ENCODE measurements at regions not wholly inside any gene's neighbourhood (a gene's known extent, or its start where the extent isn't known, plus 50 kb on each side); places are given as distances from the start of the nearest gene placed in this dataset.
"Not testable (repeated sequence)": the region's sequence is repeated elsewhere in the genome, so short reads cannot be mapped to it uniquely, and the experiment has no call there.

- no peaks in the 10 kb centered on the region for H3K9me3 ChIP-seq (ENCODE audit: control insufficient read depth, low read length)
- no peaks in the 10 kb centered on the region for H3K27me3 ChIP-seq (ENCODE audit: control insufficient read depth, insufficient read depth, low read length)
- H3K9ac ChIP-seq (ENCODE audit: low read length) = no peak overlapping the region
- H3K4me3 ChIP-seq (ENCODE audit: low read length) = no peak overlapping the region
- H3K36me3 ChIP-seq (ENCODE audit: control insufficient read depth, insufficient read depth, low read length) = no peaks in the 10 kb centered on the region
- no peaks in the 10 kb centered on the region for H3K4me1 ChIP-seq (ENCODE audit: control insufficient read depth, insufficient read depth, low read length)
Observed at GRCh38 chr2:176936410-176936809, 276.2 kb upstream of the HNRNPA3 start.

- no peak overlapping the region for H3K4me3 ChIP-seq (ENCODE audit: low read length)
- H3K36me3 ChIP-seq (ENCODE audit: control insufficient read depth, insufficient read depth, low read length) = no peaks in the 10 kb centered on the region
- no peaks in the 10 kb centered on the region for H3K27me3 ChIP-seq (ENCODE audit: control insufficient read depth, insufficient read depth, low read length)
- no peak overlapping the region for H3K9ac ChIP-seq (ENCODE audit: low read length)
- no peaks in the 10 kb centered on the region for H3K9me3 ChIP-seq (ENCODE audit: control insufficient read depth, low read length)
- no peaks in the 10 kb centered on the region for H3K4me1 ChIP-seq (ENCODE audit: control insufficient read depth, insufficient read depth, low read length)
Observed at GRCh38 chr2:176944998-176945397, 267.6 kb upstream of the HNRNPA3 start.

GRCh38 chr2:176947754-176948153 is 264.8 kb upstream of the HNRNPA3 start:
- Histone ChIP-seq H3K4me3 (ENCODE audit: low read length) (no peak overlapping the region), H3K27me3 (ENCODE audit: control insufficient read depth, insufficient read depth, low read length) (no peaks in the 10 kb centered on the region), H3K4me1 (ENCODE audit: control insufficient read depth, insufficient read depth, low read length) (no peaks in the 10 kb centered on the region), H3K36me3 (ENCODE audit: control insufficient read depth, insufficient read depth, low read length) (no peaks in the 10 kb centered on the region), H3K9ac (ENCODE audit: low read length) (no peak overlapping the region), H3K9me3 (ENCODE audit: control insufficient read depth, low read length) (no peaks in the 10 kb centered on the region)

DNA sequence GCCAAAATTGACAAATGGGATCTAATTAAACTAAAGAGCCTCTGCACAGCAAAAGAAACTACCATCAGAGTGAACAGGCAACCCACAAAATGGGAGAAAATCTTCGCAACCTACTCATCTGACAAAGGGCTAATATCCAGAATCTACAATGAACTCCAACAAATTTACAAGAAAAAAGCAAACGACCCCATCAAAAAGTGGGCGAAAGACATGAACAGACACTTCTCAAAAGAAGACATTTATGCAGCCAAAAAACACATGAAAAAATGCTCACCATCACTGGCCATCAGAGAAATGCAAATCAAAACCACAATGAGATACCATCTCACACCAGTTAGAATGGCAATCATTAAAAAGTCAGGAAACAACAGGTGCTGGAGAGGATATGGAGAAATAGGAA is 261.4 kb upstream of the HNRNPA3 start:
- not testable (repeated sequence) for H3K4me3 ChIP-seq (ENCODE audit: low read length); H3K4me1 ChIP-seq (ENCODE audit: control insufficient read depth, insufficient read depth, low read length); H3K9ac ChIP-seq (ENCODE audit: low read length); H3K27me3 ChIP-seq (ENCODE audit: control insufficient read depth, insufficient read depth, low read length); H3K36me3 ChIP-seq (ENCODE audit: control insufficient read depth, insufficient read depth, low read length); H3K9me3 ChIP-seq (ENCODE audit: control insufficient read depth, low read length)

- H3K9me3 ChIP-seq (ENCODE audit: control insufficient read depth, low read length) = no peaks in the 10 kb centered on the region
- H3K4me1 ChIP-seq (ENCODE audit: control insufficient read depth, insufficient read depth, low read length) = no peaks in the 10 kb centered on the region
- H3K27me3 ChIP-seq (ENCODE audit: control insufficient read depth, insufficient read depth, low read length) = no peaks in the 10 kb centered on the region
- H3K9ac ChIP-seq (ENCODE audit: low read length) = no peak overlapping the region
- H3K4me3 ChIP-seq (ENCODE audit: low read length) = no peak overlapping the region
- H3K36me3 ChIP-seq (ENCODE audit: control insufficient read depth, insufficient read depth, low read length) = no peaks in the 10 kb centered on the region
Observed at GRCh38 chr2:176956791-176957190, 255.8 kb upstream of the HNRNPA3 start.

DNA sequence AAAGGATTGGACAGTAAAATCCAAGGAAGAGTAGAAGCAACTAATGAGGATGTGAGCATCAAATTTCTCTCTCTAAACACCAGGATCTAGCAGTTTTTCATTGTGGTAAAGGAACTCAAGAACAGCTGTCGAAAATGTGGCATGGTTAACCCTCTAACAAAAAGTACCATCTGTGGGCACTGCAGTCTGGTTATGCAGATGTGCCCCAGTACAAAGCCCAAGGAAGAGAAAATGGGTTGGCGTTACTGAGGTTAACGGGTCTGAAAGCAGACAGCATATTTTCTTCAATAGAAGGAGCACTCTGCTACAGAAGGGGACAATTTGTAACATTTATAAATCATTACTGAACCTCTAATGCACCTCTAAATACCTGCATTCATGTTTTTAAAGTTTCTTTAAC is 253.0 kb upstream of the HNRNPA3 start:
- Histone ChIP-seq H3K9me3 (ENCODE audit: control insufficient read depth, low read length) (no peaks in the 10 kb centered on the region), H3K9ac (ENCODE audit: low read length) (no peak overlapping the region), H3K4me3 (ENCODE audit: low read length) (no peak overlapping the region), H3K36me3 (ENCODE audit: control insufficient read depth, insufficient read depth, low read length) (no peaks in the 10 kb centered on the region), H3K4me1 (ENCODE audit: control insufficient read depth, insufficient read depth, low read length) (no peaks in the 10 kb centered on the region), H3K27me3 (ENCODE audit: control insufficient read depth, insufficient read depth, low read length) (no peaks in the 10 kb centered on the region)

- Histone ChIP-seq H3K36me3 (ENCODE audit: control insufficient read depth, insufficient read depth, low read length) (no peaks in the 10 kb centered on the region), H3K27me3 (ENCODE audit: control insufficient read depth, insufficient read depth, low read length) (no peaks in the 10 kb centered on the region), H3K4me1 (ENCODE audit: control insufficient read depth, insufficient read depth, low read length) (no peaks in the 10 kb centered on the region), H3K4me3 (ENCODE audit: low read length) (no peak overlapping the region), H3K9me3 (ENCODE audit: control insufficient read depth, low read length) (no peaks in the 10 kb centered on the region), H3K9ac (ENCODE audit: low read length) (no peak overlapping the region)
Observed at GRCh38 chr2:176960061-176960460, 252.5 kb upstream of the HNRNPA3 start.

- no peak overlapping the region for H3K4me3 ChIP-seq (ENCODE audit: low read length)
- H3K9me3 ChIP-seq (ENCODE audit: control insufficient read depth, low read length) = no peaks in the 10 kb centered on the region
- H3K27me3 ChIP-seq (ENCODE audit: control insufficient read depth, insufficient read depth, low read length) = no peaks in the 10 kb centered on the region
- H3K36me3 ChIP-seq (ENCODE audit: control insufficient read depth, insufficient read depth, low read length) = no peaks in the 10 kb centered on the region
- no peaks in the 10 kb centered on the region for H3K4me1 ChIP-seq (ENCODE audit: control insufficient read depth, insufficient read depth, low read length)
- no peak overlapping the region for H3K9ac ChIP-seq (ENCODE audit: low read length)
Observed at GRCh38 chr2:176960736-176961520, 251.7 kb upstream of the HNRNPA3 start.

GRCh38 chr2:176961775-176962619 is 250.6 kb upstream of the HNRNPA3 start:
- H3K9me3 ChIP-seq (ENCODE audit: control insufficient read depth, low read length) = no peaks in the 10 kb centered on the region
- no peaks in the 10 kb centered on the region for H3K36me3 ChIP-seq (ENCODE audit: control insufficient read depth, insufficient read depth, low read length)
- no peak overlapping the region for H3K9ac ChIP-seq (ENCODE audit: low read length)
- no peaks in the 10 kb centered on the region for H3K27me3 ChIP-seq (ENCODE audit: control insufficient read depth, insufficient read depth, low read length)
- no peak overlapping the region for H3K4me3 ChIP-seq (ENCODE audit: low read length)
- no peaks in the 10 kb centered on the region for H3K4me1 ChIP-seq (ENCODE audit: control insufficient read depth, insufficient read depth, low read length)

- H3K9ac ChIP-seq (ENCODE audit: low read length) = no peak overlapping the region
- H3K4me3 ChIP-seq (ENCODE audit: low read length) = no peak overlapping the region
- no peaks in the 10 kb centered on the region for H3K27me3 ChIP-seq (ENCODE audit: control insufficient read depth, insufficient read depth, low read length)
- no peaks in the 10 kb centered on the region for H3K9me3 ChIP-seq (ENCODE audit: control insufficient read depth, low read length)
- H3K4me1 ChIP-seq (ENCODE audit: control insufficient read depth, insufficient read depth, low read length) = no peaks in the 10 kb centered on the region
- H3K36me3 ChIP-seq (ENCODE audit: control insufficient read depth, insufficient read depth, low read length) = no peaks in the 10 kb centered on the region
Observed at GRCh38 chr2:176963568-176964287, 248.9 kb upstream of the HNRNPA3 start.

- Histone ChIP-seq H3K9ac (ENCODE audit: low read length) (no peak overlapping the region), H3K36me3 (ENCODE audit: control insufficient read depth, insufficient read depth, low read length) (no peaks in the 10 kb centered on the region), H3K27me3 (ENCODE audit: control insufficient read depth, insufficient read depth, low read length) (no peaks in the 10 kb centered on the region), H3K4me1 (ENCODE audit: control insufficient read depth, insufficient read depth, low read length) (no peaks in the 10 kb centered on the region), H3K4me3 (ENCODE audit: low read length) (no peak overlapping the region), H3K9me3 (ENCODE audit: control insufficient read depth, low read length) (no peaks in the 10 kb centered on the region)
Observed at GRCh38 chr2:176967911-176968450, 244.6 kb upstream of the HNRNPA3 start.

Measured in mucosa of stomach (tissue), 1 donor.